ENCODE measurements at regions not wholly inside any gene's neighbourhood (a gene's known extent, or its start where the extent isn't known, plus 50 kb on each side); places are given as distances from the start of the nearest gene placed in this dataset.
A peak's percentile ranks its signal among the peaks of the same experiment; 100 is the strongest.

- DNase-seq (ENCODE audit: low read depth), result peak; percentile 51
- H3K4me3 ChIP-seq (ENCODE audit: control insufficient read depth, low read depth, low read length), result no peak overlapping the region
- TF ChIP-seq CTCF (conservative IDR thresholded peaks at IDR 0.05; ENCODE audit: control insufficient read depth, insufficient read depth, low read depth, low read length), result no peak
Observed at GRCh38 chr13:83297586-83298290, 584.5 kb downstream of the SLITRK1 start.

GRCh38 chr13:83295686-83296085 lies 586.6 kb downstream of the SLITRK1 start:
- peak; percentile 19 for DNase-seq (ENCODE audit: low read depth)
- H3K4me3 ChIP-seq (ENCODE audit: control insufficient read depth, low read depth, low read length), result no peak overlapping the region
- no peak for TF ChIP-seq CTCF (conservative IDR thresholded peaks at IDR 0.05; ENCODE audit: control insufficient read depth, insufficient read depth, low read depth, low read length)

GRCh38 chr13:83286737-83287136 lies 595.5 kb downstream of the SLITRK1 start:
- no peak for TF ChIP-seq CTCF (conservative IDR thresholded peaks at IDR 0.05; ENCODE audit: control insufficient read depth, insufficient read depth, low read depth, low read length)
- peak; percentile 80 for DNase-seq (ENCODE audit: low read depth)
- no peak overlapping the region for H3K4me3 ChIP-seq (ENCODE audit: control insufficient read depth, low read depth, low read length)

GRCh38 chr13:83281654-83282053 lies 600.6 kb downstream of the SLITRK1 start:
- no peak for TF ChIP-seq CTCF (conservative IDR thresholded peaks at IDR 0.05; ENCODE audit: control insufficient read depth, insufficient read depth, low read depth, low read length)
- DNase-seq (ENCODE audit: low read depth), result no peak
- H3K4me3 ChIP-seq (ENCODE audit: control insufficient read depth, low read depth, low read length), result no peak overlapping the region

- no peak overlapping the region for H3K4me3 ChIP-seq (ENCODE audit: control insufficient read depth, low read depth, low read length)
- no peak for DNase-seq (ENCODE audit: low read depth)
- no peak for TF ChIP-seq CTCF (conservative IDR thresholded peaks at IDR 0.05; ENCODE audit: control insufficient read depth, insufficient read depth, low read depth, low read length)
Observed at GRCh38 chr13:83274679-83275078, 607.6 kb downstream of the SLITRK1 start.

- no peak overlapping the region for H3K4me3 ChIP-seq (ENCODE audit: control insufficient read depth, low read depth, low read length)
- no peak for TF ChIP-seq CTCF (conservative IDR thresholded peaks at IDR 0.05; ENCODE audit: control insufficient read depth, insufficient read depth, low read depth, low read length)
- no peak for DNase-seq (ENCODE audit: low read depth)
Observed at GRCh38 chr13:83272652-83273240, 609.5 kb downstream of the SLITRK1 start.

Measured in fibroblast of mammary gland (primary cell).